ENCODE measurements at regions not wholly inside any gene's neighbourhood (a gene's known extent, or its start where the extent isn't known, plus 50 kb on each side); places are given as distances from the start of the nearest gene placed in this dataset.

GRCh38 chr22:47589271-47590250, 827.1 kb downstream of the TBC1D22A start:
- Histone ChIP-seq H4K91ac (ENCODE audit: insufficient read depth, low read depth, low read length) (no peak overlapping the region), H4K8ac (ENCODE audit: low read depth in 2 of 2, low read length in 2 of 2) (no peak overlapping the region), H2BK15ac (ENCODE audit: low read depth, low read length) (no peak overlapping the region), H3K79me1 (ENCODE audit: low read depth in 1 of 2, low read length in 2 of 2) (no peaks in the 10 kb centered on the region), H3K23ac (ENCODE audit: low read depth, low read length) (no peak overlapping the region), H3K27me3 (ENCODE audit: control insufficient read depth, insufficient read depth, low read length) (no peaks in the 10 kb centered on the region), H3K36me3 (ENCODE audit: control insufficient read depth, insufficient read depth, low read length) (no peaks in the 10 kb centered on the region), H3K14ac (replicated peaks; ENCODE audit: low read depth, low read length) (no peak overlapping the region), H3K18ac (ENCODE audit: low read depth, low read length) (no peak overlapping the region), H4K20me1 (ENCODE audit: insufficient read depth, low read length) (no peaks in the 10 kb centered on the region), H3K4me2 (ENCODE audit: low read depth, low read length) (no peak overlapping the region), H3K9me3 (ENCODE audit: control insufficient read depth, insufficient read depth, low read length) (peaks cover 48% of the 10 kb centered on the region), H3K4ac (ENCODE audit: low read depth, low read length) (no peak overlapping the region), H2AK5ac (ENCODE audit: low read depth, low read length) (no peak overlapping the region), H2BK20ac (ENCODE audit: low read depth, low read length) (no peak overlapping the region), H3K9ac (ENCODE audit: low read depth, low read length) (no peak overlapping the region), H2AFZ (replicated peaks; ENCODE audit: low read length, poor library complexity) (no peak overlapping the region), H3K4me3 (ENCODE audit: insufficient read depth, low read depth, low read length) (no peak overlapping the region), H4K5ac (ENCODE audit: low read depth, low read length) (no peak overlapping the region), H2AK9ac (replicated peaks; ENCODE audit: low read depth, low read length, poor library complexity) (no peak overlapping the region), H2BK5ac (ENCODE audit: low read depth, low read length, poor library complexity, severe bottlenecking) (no peak overlapping the region), H2BK120ac (ENCODE audit: low read depth, low read length) (no peak overlapping the region), H3K56ac (ENCODE audit: extremely low read depth, insufficient read depth, low read length) (no peak overlapping the region), H3K27ac (ENCODE audit: insufficient read depth, low read length) (no peak overlapping the region), H3K4me1 (ENCODE audit: control insufficient read depth, insufficient read depth, low read length) (no peaks in the 10 kb centered on the region), H3K9me1 (ENCODE audit: insufficient read depth, low read length) (no peaks in the 10 kb centered on the region)
- ATAC-seq (ENCODE audit: low read depth) (no peak), DNase-seq (no peak)
- no TSS peak for BruUV-seq (replicated peaks)
- in situ Hi-C loops (cut with MboI; ENCODE audit: low sequenced_read_pairs) = loop anchor here (5.0 kb wide), 1 partner anchor 1972 kb away; no protein-coding TSS in a partner anchor
- WGBS, 2 experiments (ENCODE audit: extremely low coverage in 2 of 2, insufficient read length in 1 of 2) = 84% methylated on average over 6 of the region's 17 CpGs; no CpG with 5 or more reads in 1 of the 2 experiments
- POLR2A ChIA-PET (ENCODE audit: unreplicated experiment) = no interaction called here
- CTCF ChIA-PET = no interaction called here
- intact Hi-C loops (cut with micrococcal nuclease) = no loop called here
- dilution Hi-C loops (cut with HindIII; ENCODE audit: low sequenced_read_pairs, unreplicated experiment) = no loop called here
- TF ChIP-seq CTCF (conservative IDR thresholded peaks at IDR 0.05; ENCODE audit: low read depth, low read length) (no peak), CHD1 (IDR thresholded peaks at IDR 0.05; ENCODE audit: low read depth, low read length) (no peak), BHLHE40 (IDR thresholded peaks at IDR 0.05; ENCODE audit: low read depth, low read length) (no peak), MAFK (IDR thresholded peaks at IDR 0.05; ENCODE audit: low read depth, low read length) (no peak), MXI1 (IDR thresholded peaks at IDR 0.05; ENCODE audit: borderline replicate concordance, low read depth, low read length) (no peak), POLR2A (IDR thresholded peaks at IDR 0.05; ENCODE audit: low read depth, low read length) (no peak), NFE2L2 (IDR thresholded peaks at IDR 0.05; ENCODE audit: low read depth, low read length) (no peak), RCOR1 (IDR thresholded peaks at IDR 0.05; ENCODE audit: insufficient replicate concordance, low read length) (no peak), SMC3 (IDR thresholded peaks at IDR 0.05; ENCODE audit: low read depth, low read length) (no peak), RFX5 (IDR thresholded peaks at IDR 0.05; ENCODE audit: low read depth, low read length) (no peak), USF2 (IDR thresholded peaks at IDR 0.05; ENCODE audit: low read depth, low read length) (no peak), RAD21 (IDR thresholded peaks at IDR 0.05; ENCODE audit: low read length) (no peak), FOS (IDR thresholded peaks at IDR 0.05; ENCODE audit: low read depth, low read length) (no peak), CEBPB (IDR thresholded peaks at IDR 0.05; ENCODE audit: low read depth, low read length) (no peak), ELK1 (IDR thresholded peaks at IDR 0.05; ENCODE audit: borderline replicate concordance, low read depth, low read length) (no peak)

All from IMR-90 (cell line).